CD14-positive monocyte (primary cell): ENCODE measurements at regions not wholly inside any gene's neighbourhood (a gene's known extent, or its start where the extent isn't known, plus 50 kb on each side); places are given as distances from the start of the nearest gene placed in this dataset.

Experiments used
- DNase-seq, 3 donors: peaks; one replicate each; pipeline ENCODE4 v3.0.0-alpha.2; 2011 to 2022
- H2AFZ ChIP-seq: 2 replicates; pipeline ENCODE4 v1.6.0; 2012; ENCODE audit warnings: mild to moderate bottlenecking, low read depth, low read length, inconsistent platforms; ENCODE audit not compliant: insufficient read depth, poor library complexity, severe bottlenecking
- H3K27ac ChIP-seq, 2 donors: 1 replicate in 1 of 2; 2 replicates in 1 of 2; pipeline ENCODE4 v1.5.1; 2012 to 2013; ENCODE audit warnings: low read length in 2 of 2, control low read depth in 1 of 2, inconsistent platforms in 1 of 2, low read depth in 1 of 2, mild to moderate bottlenecking in 1 of 2
- H3K27me3 ChIP-seq, 2 donors: one replicate each; pipeline versions ENCODE4 v1.6.0 to v1.6.1; 2011 to 2013; ENCODE audit warnings: low read length in 2 of 2; ENCODE audit not compliant: control insufficient read depth in 2 of 2, insufficient read depth in 2 of 2
- H3K36me3 ChIP-seq, 2 donors: replicated peaks in 1 of 2; 1 replicate in 1 of 2; 2 replicates in 1 of 2; pipeline versions ENCODE4 v1.5.1 to v1.6.1; 2012 to 2013; ENCODE audit warnings: low read length in 2 of 2, control low read depth in 1 of 2, inconsistent platforms in 1 of 2, mild to moderate bottlenecking in 1 of 2; ENCODE audit not compliant: insufficient read depth in 2 of 2, control insufficient read depth in 1 of 2
- H3K4me1 ChIP-seq, 2 donors: 1 replicate in 1 of 2; 2 replicates in 1 of 2; pipeline versions ENCODE4 v1.5.1 to v1.6.1; 2012 to 2013; ENCODE audit warnings: low read length in 2 of 2, control low read depth in 1 of 2, inconsistent platforms in 1 of 2, mild to moderate bottlenecking in 1 of 2, moderate library complexity in 1 of 2; ENCODE audit not compliant: insufficient read depth in 2 of 2, control insufficient read depth in 1 of 2
- H3K4me2 ChIP-seq: replicated peaks from 2 replicates; pipeline ENCODE3; 2012; ENCODE audit warnings: low read length, moderate library complexity, mild to moderate bottlenecking; ENCODE audit not compliant: poor library complexity, severe bottlenecking; ENCODE audit errors: extremely low read depth
- H3K4me3 ChIP-seq, 3 experiments: fragments of 200-600 bp in 1 of 3; sonication (generic) in 1 of 3; replicated peaks in 1 of 3; 1 replicate in 2 of 3; 2 replicates in 1 of 3; pipeline ENCODE4 v1.5.1; 2011 to 2013; ENCODE audit warnings: low read length in 3 of 3, mild to moderate bottlenecking in 3 of 3, control low read depth in 2 of 3, low read depth in 2 of 3, inconsistent platforms in 1 of 3, moderate library complexity in 1 of 3
- H3K79me2 ChIP-seq: 2 replicates; pipeline ENCODE4 v1.6.0; 2012; ENCODE audit warnings: mild to moderate bottlenecking, control low read depth, inconsistent platforms, low read length, moderate library complexity; ENCODE audit not compliant: insufficient read depth
- H3K9ac ChIP-seq: 2 replicates; pipeline ENCODE4 v1.6.0; 2017; ENCODE audit warnings: low read length, mild to moderate bottlenecking; ENCODE audit not compliant: insufficient read depth, poor library complexity, severe bottlenecking
- H3K9me3 ChIP-seq, 2 donors: replicated peaks in 1 of 2; 1 replicate in 1 of 2; 2 replicates in 1 of 2; pipeline versions ENCODE4 v1.5.1 to v1.6.1; 2012 to 2013; ENCODE audit warnings: low read length in 2 of 2, control low read depth in 1 of 2; ENCODE audit not compliant: control insufficient read depth in 1 of 2, insufficient read depth in 1 of 2
- H4K20me1 ChIP-seq: 2 replicates; pipeline ENCODE4 v1.6.0; 2012; ENCODE audit warnings: mild to moderate bottlenecking, low read length, control low read depth, moderate library complexity; ENCODE audit not compliant: insufficient read depth
- H3K27ac Mint-ChIP-seq, 7 donors: one replicate each; pipeline ENCODE4 v1.8.0; 2020; ENCODE audit warnings: mild to moderate bottlenecking in 7 of 7, mixed read lengths in 7 of 7, moderate library complexity in 6 of 7, inconsistent platforms in 2 of 7
- H3K27me3 Mint-ChIP-seq, 3 donors: one replicate each; pipeline ENCODE4 v1.8.0; 2021 to 2022; ENCODE audit warnings: low read depth in 3 of 3, mild to moderate bottlenecking in 3 of 3, mixed read lengths in 3 of 3, moderate library complexity in 3 of 3, inconsistent platforms in 1 of 3
- H3K36me3 Mint-ChIP-seq, 2 donors: one replicate each; pipeline ENCODE4 v1.8.0; 2020; ENCODE audit warnings: mixed read lengths in 2 of 2, inconsistent platforms in 1 of 2, mild to moderate bottlenecking in 1 of 2
- H3K4me1 Mint-ChIP-seq: one replicate; pipeline ENCODE4 v1.8.0; 2020; ENCODE audit warnings: mild to moderate bottlenecking, mixed read lengths
- H3K4me3 Mint-ChIP-seq, 2 donors: one replicate each; pipeline ENCODE4 v1.8.0; 2020; ENCODE audit warnings: mild to moderate bottlenecking in 2 of 2, mixed read lengths in 2 of 2, moderate library complexity in 1 of 2
- H3K9me3 Mint-ChIP-seq, 7 donors: one replicate each; pipeline ENCODE4 v1.8.0; 2020 to 2022; ENCODE audit warnings: mixed read lengths in 7 of 7, mild to moderate bottlenecking in 6 of 7, moderate library complexity in 6 of 7, inconsistent platforms in 2 of 7
- WGBS: methylation state at CpG from one replicate; pipeline ENCODE4 v1.1.5; 2013; ENCODE audit warnings: missing lambda C conversion rate; ENCODE audit not compliant: insufficient coverage; 5-methylcytosine and 5-hydroxymethylcytosine counted together
- intact Hi-C, 2 donors: fragments of 100-400 bp; cut with micrococcal nuclease; formaldehyde crosslinking; loops; one replicate each; pipeline versions ENCODE4 v1.15.0 to v1.15.1; 2023
- TF ChIP-seq, protein P1 (sequence below): fragments of 200-600 bp; IDR thresholded peaks from one replicate; pipeline ENCODE4 v1.8.0; 2022; ENCODE audit warnings: antibody characterized with exemption, mild to moderate bottlenecking

DNA sequence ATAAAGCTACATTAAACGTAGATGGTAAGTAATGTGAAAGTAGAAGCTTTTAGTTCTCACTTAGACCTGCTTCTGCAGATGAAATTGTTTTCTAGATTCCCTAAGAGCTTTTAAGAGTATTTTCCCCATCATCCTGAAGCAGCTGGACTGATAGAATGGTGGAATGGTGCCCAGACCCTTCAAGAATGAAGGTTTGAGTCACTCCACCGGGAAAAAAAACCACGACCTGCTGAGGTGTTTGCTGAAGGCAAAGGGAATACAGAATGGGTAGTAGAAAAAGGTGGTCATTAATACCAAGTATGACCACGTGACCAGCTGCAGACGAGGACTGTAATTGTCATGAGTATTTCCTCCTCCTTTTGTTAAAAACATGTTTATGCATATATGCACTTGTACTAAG, 79.2 kb upstream of the PTPRZ1 start:
- WGBS = 96% methylated on average over 2 of the region's 5 CpGs
- no peak for DNase-seq
- H3K9me3 Mint-ChIP-seq = peaks cover 0 to 2% (median 0%) of the 10 kb centered on the region in 7 donors
- no peak overlapping the region for H2AFZ ChIP-seq
- no peaks in the 10 kb centered on the region for H3K4me1 ChIP-seq
- no peak overlapping the region for H3K4me3 ChIP-seq
- H3K27me3 ChIP-seq = no peaks in the 10 kb centered on the region
- no peaks in the 10 kb centered on the region for H3K36me3 ChIP-seq
- H4K20me1 ChIP-seq = no peaks in the 10 kb centered on the region
- no peaks in the 10 kb centered on the region for H3K36me3 Mint-ChIP-seq
- H3K4me2 ChIP-seq = no peak overlapping the region
- intact Hi-C loops = no loop called here
- H3K27me3 Mint-ChIP-seq = no peaks in the 10 kb centered on the region
- H3K27ac ChIP-seq = no peak overlapping the region
- H3K9ac ChIP-seq = no peak overlapping the region
- H3K9me3 ChIP-seq = peaks cover 0 to 2% of the 10 kb centered on the region in 2 donors
- H3K27ac Mint-ChIP-seq = peak overlapping the region in 1 of 7 donors; percentile 41
- H3K79me2 ChIP-seq = no peaks in the 10 kb centered on the region
- TF ChIP-seq, protein P1, sequence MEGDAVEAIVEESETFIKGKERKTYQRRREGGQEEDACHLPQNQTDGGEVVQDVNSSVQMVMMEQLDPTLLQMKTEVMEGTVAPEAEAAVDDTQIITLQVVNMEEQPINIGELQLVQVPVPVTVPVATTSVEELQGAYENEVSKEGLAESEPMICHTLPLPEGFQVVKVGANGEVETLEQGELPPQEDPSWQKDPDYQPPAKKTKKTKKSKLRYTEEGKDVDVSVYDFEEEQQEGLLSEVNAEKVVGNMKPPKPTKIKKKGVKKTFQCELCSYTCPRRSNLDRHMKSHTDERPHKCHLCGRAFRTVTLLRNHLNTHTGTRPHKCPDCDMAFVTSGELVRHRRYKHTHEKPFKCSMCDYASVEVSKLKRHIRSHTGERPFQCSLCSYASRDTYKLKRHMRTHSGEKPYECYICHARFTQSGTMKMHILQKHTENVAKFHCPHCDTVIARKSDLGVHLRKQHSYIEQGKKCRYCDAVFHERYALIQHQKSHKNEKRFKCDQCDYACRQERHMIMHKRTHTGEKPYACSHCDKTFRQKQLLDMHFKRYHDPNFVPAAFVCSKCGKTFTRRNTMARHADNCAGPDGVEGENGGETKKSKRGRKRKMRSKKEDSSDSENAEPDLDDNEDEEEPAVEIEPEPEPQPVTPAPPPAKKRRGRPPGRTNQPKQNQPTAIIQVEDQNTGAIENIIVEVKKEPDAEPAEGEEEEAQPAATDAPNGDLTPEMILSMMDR = no peak
- H3K4me3 Mint-ChIP-seq = no peak overlapping the region
- H3K4me1 Mint-ChIP-seq = no peaks in the 10 kb centered on the region

DNA sequence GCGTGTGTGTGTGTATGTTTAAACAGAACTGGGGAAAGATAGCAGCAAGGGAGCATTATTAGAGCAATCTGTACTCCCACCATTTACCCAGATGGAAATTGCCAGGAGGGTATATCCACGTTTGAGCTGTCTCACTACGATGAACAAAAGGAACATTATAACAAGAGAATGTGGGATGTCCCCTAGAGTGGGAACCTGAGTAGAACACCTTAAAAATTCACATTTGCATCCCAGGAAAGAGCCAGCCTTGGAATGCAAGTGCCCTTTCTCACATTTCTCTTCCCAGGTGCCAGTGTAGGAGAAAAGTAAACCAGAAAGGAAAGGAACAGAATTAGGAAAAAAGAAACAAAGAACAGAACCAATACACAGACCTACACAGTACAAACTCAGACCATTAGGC, 95.3 kb upstream of the PTPRZ1 start:
- Histone ChIP-seq H3K36me3 (no peaks in the 10 kb centered on the region), H3K9me3 (no peaks in the 10 kb centered on the region), H3K27ac (no peak overlapping the region), H3K9ac (no peak overlapping the region), H3K79me2 (no peaks in the 10 kb centered on the region), H3K4me2 (no peak overlapping the region), H2AFZ (no peak overlapping the region), H3K4me1 (no peaks in the 10 kb centered on the region), H3K4me3 (no peak overlapping the region), H4K20me1 (no peaks in the 10 kb centered on the region), H3K27me3 (no peaks in the 10 kb centered on the region)
- TF ChIP-seq, protein P1 = no peak
- H3K27me3 Mint-ChIP-seq = peaks cover 0 to 1% (median 0%) of the 10 kb centered on the region in 3 donors
- no peaks in the 10 kb centered on the region for H3K4me1 Mint-ChIP-seq
- H3K36me3 Mint-ChIP-seq = no peaks in the 10 kb centered on the region
- WGBS = no CpG with 5 or more reads among the region's 3 CpGs
- no peak overlapping the region for H3K4me3 Mint-ChIP-seq
- no peak overlapping the region for H3K27ac Mint-ChIP-seq
- peaks cover 0 to 2% (median 0%) of the 10 kb centered on the region in 7 donors for H3K9me3 Mint-ChIP-seq
- DNase-seq = no peak
- intact Hi-C loops = no loop called here
